ENCODE measurements at regions not wholly inside any gene's neighbourhood (a gene's known extent, or its start where the extent isn't known, plus 50 kb on each side); places are given as distances from the start of the nearest gene placed in this dataset.
"Not testable (repeated sequence)": the region's sequence is repeated elsewhere in the genome, so short reads cannot be mapped to it uniquely, and the experiment has no call there.

DNA sequence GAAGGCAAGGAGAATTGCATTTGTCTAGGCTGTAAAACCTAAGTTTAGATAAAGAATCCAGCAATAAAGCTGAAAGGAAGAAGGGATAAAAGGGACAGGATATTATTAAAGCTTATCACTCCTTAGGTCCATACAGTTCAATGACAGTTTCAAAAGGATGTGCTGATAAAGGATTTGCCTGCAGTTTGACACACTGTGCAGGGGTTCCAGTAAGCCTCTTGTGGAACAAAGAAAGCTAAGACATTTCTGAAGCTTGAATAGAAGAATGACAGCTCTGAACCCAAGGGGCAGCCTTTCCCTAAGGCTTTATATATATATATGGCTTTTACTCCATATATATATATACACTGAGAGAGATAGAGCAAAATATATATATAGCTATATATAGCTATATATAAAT is 276.8 kb upstream of the GRM3 start:
- DNase-seq (ENCODE audit: low read depth): no peak

- DNase-seq (ENCODE audit: low read depth): not testable (repeated sequence)
These were observed 303.3 kb upstream of the GRM3 start for GRCh38 chr7:86340407-86340806.

- no peak for DNase-seq (ENCODE audit: low read depth)
These were observed 304.7 kb upstream of the GRM3 start for GRCh38 chr7:86339051-86339450.

DNA sequence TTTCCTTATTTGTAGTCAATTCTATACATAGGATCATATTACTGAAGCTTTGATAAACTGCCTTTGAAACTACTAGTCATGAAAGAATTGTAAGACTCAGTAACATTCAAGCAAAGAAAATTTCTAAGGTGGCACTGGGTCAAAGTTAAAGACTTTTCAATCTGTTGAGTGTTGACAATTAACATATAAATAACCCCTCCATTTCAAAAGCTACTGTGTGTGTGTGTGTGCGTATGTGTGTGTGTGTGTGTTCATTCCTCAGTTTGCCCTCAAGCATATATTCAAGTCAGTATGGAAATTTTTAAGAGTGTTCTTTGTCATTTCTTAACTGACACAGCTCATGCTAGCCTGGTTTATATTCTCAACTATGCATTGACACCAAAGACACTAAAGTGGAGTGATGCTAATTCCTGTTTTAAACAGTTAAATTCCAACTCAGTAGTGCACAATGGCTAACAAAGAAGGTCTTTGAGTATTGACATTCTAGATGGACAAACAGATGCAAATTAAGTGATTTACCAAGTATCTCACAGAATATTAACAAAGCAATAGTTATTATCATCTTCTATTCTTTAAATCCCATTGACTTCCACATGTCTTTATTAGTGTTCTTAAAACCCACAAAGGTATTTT is 314.8 kb upstream of the GRM3 start:
- no peak for DNase-seq (ENCODE audit: low read depth)

GRCh38 chr7:86326847-86327246 is 316.9 kb upstream of the GRM3 start:
- no peak for DNase-seq (ENCODE audit: low read depth)

GRCh38 chr7:86320889-86321288 is 322.8 kb upstream of the GRM3 start:
- DNase-seq (ENCODE audit: low read depth): no peak

- DNase-seq (ENCODE audit: low read depth): no peak
These were observed 323.4 kb upstream of the GRM3 start for GRCh38 chr7:86320341-86320740.

DNA sequence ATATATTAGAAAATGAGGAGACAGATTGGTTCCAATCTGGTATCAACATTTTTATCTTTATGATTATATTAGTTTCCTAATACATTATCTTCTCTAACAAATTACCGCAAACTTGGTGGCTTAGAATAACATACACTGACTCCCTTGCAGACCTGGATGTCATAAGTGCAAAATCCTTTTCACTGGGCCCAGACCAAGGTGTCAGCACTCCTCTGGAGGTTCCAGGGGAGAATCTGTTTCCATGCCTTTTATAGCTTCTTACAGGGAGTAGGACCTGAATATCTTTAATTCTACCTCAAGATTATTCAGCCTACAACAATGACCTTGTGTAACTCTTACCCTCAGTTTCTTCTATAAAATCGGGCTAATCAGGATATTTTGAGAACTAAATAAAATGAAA is 329.9 kb upstream of the GRM3 start:
- no peak for DNase-seq (ENCODE audit: low read depth)

GRCh38 chr7:86301301-86301700 is 342.4 kb upstream of the GRM3 start:
- DNase-seq (ENCODE audit: low read depth): no peak

GRCh38 chr7:86295526-86295925 is 348.2 kb upstream of the GRM3 start:
- no peak for DNase-seq (ENCODE audit: low read depth)

DNA sequence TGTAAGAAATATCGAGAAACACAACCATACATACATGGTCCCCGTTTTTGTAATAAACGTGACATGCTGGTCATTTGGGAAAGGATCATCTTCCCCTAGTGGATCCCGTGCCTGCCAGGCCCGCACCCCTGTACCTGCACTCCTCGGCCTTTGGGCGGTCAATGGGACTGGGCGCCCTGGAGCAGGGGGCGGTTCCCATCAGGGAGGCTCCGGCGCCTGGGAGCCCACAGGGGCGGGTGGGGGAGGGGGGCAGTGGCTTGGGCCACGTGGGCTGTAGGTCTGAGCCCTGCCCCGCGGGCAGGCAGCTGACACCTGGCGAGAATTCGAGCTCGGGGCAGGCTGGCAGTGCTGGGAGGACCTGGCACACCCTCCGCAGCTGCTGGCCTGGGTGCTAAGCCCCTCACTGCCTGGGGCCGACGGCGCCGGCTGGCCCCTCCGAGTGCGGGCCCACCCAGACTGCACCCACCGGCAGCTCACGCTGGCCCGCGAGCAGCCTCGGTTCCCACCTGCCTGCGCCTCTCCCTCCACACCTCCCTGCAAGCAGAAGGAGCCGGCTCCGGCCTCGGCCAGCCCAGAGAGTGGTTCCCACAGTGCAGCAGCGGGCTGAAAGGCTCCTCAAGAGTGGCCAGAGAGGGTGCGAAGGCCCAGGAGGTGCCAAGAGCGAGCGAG is 361.6 kb upstream of the GRM3 start:
- no peak for DNase-seq (ENCODE audit: low read depth)

GRCh38 chr7:86280150-86280549 is 363.6 kb upstream of the GRM3 start:
- DNase-seq (ENCODE audit: low read depth): no peak

GRCh38 chr7:86262781-86263180 is 380.9 kb upstream of the GRM3 start:
- no peak for DNase-seq (ENCODE audit: low read depth)

GRCh38 chr7:86257894-86258293 is 385.8 kb upstream of the GRM3 start:
- DNase-seq (ENCODE audit: low read depth): no peak

GRCh38 chr7:86252406-86252805 is 391.3 kb upstream of the GRM3 start:
- no peak for DNase-seq (ENCODE audit: low read depth)

- DNase-seq (ENCODE audit: low read depth): no peak
These were observed 394.7 kb upstream of the GRM3 start for GRCh38 chr7:86248977-86249376.

DNA sequence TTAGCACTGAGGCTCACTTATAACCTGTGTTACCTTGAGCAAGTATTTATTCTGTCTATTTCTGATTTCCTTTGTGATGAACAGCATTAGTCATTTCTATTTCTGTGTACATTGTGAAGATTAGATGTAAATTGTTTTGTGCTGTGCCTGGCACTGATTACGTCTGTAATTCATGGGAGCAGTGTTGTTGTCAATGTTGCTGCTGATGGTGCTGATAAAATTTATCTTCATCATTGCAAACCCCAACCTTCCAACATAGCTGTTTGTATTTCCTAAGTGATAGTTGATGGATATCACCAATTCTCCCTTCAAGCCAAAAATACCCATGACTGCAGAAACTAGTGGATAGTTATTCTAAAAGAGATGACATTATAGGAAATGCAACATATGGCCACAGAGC is 400.5 kb upstream of the GRM3 start:
- no peak for DNase-seq (ENCODE audit: low read depth)

GRCh38 chr7:86226191-86226590 is 417.5 kb upstream of the GRM3 start:
- no peak for DNase-seq (ENCODE audit: low read depth)

DNA sequence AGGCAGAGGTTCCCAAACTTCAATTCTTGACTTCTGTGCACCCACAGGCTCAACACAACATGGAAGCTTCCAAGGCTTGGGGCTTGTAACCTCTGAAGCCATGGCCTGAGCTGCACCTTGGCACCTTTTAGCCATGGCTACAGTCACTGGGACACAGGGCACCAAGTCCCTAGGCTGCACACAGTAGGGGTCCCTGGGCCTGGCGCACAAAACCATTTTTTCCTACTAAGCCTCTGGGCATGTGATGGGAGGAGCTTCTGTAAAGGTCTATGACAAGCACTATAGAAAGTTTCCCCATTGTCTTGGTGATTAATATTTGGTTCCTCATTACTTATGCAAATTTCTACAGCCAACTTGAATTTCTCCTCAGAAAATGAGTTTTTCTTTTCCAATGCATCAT is 420.9 kb upstream of the GRM3 start:
- DNase-seq (ENCODE audit: low read depth): no peak

- DNase-seq (ENCODE audit: low read depth): no peak
These were observed 429.0 kb upstream of the GRM3 start for GRCh38 chr7:86214734-86215133.

GRCh38 chr7:86212976-86213375 is 430.7 kb upstream of the GRM3 start:
- no peak for DNase-seq (ENCODE audit: low read depth)

DNA sequence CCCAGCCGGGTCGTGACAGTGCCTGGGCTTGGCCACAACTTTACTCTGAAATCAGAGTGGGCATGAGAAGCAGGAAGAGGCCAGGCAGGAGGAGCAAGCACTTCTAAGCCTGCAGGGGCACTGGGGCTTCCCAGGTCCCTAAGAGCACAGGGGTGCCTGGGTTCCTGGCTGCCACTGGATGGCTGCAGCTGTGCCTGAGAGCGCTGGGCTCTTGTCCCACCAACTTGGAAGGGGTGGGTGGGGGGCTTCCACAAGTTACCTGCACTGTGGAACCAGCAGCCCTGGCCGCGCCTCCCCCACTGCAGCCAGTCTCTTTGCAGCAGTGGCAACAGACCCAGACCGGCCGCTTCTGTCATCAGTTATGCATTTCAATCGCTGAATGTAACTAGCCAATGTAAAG is 434.7 kb upstream of the GRM3 start:
- DNase-seq (ENCODE audit: low read depth): no peak

- no peak for DNase-seq (ENCODE audit: low read depth)
These were observed 436.0 kb upstream of the GRM3 start for GRCh38 chr7:86207740-86208139.

DNA sequence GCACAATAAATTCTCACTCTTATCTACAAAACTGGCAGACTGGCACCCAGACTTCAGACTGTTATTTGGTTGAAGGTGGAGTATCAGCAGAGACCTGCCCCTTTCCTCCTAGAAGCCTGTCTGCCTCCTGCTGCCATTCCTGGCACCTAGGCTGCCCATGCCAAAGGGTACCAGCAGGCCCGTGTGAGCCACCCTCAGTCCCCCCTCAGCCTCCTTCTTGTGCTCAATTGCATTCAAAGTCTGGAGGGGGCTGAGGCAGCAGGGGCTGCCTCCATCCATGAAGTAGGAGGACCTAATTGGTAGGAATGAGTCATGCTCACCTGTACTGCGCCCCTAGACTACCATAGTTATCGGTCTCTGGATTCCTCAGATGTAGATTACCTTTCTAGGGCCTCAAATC is 440.9 kb upstream of the GRM3 start:
- DNase-seq (ENCODE audit: low read depth): no peak

Data from amniotic epithelial cell (primary cell).